NCI-H748 (cell line): ENCODE measurements at regions not wholly inside any gene's neighbourhood (a gene's known extent, or its start where the extent isn't known, plus 50 kb on each side); places are given as distances from the start of the nearest gene placed in this dataset.
"Not testable (repeated sequence)": the region's sequence is repeated elsewhere in the genome, so short reads cannot be mapped to it uniquely, and the experiment has no call there.

ENCODE experiments used
- DNase-seq: peaks from one replicate; lab custom pipeline; 2025; ENCODE audit not compliant: unreplicated experiment; lab: John Stamatoyannopoulos, UW

DNA sequence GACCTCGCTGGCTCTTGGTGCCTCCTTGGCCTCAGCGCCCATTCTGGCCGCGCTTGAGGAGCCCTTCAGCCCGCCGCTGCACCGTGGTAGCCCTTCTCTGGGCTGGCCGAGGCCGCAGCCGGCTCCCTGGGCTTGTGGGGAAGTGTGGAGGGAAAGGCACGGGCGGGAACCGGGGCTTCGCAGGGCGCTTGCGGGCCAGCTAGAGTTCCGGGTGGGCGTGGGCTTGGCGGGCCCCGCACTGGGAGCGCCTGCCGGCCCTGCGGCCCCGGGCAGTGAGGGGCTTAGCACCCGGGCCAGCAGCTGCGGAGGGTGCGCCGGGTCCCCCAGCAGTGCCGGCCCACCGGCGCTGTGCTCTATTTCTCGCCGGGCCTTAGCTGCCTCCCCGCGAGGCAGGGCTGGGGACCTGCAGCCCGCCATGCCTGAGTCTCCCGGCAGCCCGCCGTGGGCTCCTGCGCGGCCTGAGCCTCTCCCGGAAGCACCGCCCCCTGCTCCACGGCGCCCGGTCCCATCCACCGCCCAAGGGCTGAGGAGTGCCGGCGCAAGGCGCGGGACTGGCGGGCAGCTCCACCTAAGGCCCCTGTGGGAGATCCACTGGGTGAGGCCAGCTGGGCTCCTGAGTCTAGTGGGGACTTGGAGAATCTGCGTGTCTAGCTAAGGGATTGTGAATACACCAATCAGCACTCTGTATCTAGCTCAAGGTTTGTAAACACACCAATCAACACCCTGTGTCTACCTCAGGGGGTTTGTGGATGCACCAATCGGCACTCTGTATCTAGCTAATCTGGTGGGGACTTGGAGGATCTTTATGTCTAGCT is 141.1 kb downstream of the SLCO4C1 start:
- DNase-seq: not testable (repeated sequence)

GRCh38 chr5:102154291-102154690 is 141.8 kb downstream of the SLCO4C1 start:
- DNase-seq: no peak

DNA sequence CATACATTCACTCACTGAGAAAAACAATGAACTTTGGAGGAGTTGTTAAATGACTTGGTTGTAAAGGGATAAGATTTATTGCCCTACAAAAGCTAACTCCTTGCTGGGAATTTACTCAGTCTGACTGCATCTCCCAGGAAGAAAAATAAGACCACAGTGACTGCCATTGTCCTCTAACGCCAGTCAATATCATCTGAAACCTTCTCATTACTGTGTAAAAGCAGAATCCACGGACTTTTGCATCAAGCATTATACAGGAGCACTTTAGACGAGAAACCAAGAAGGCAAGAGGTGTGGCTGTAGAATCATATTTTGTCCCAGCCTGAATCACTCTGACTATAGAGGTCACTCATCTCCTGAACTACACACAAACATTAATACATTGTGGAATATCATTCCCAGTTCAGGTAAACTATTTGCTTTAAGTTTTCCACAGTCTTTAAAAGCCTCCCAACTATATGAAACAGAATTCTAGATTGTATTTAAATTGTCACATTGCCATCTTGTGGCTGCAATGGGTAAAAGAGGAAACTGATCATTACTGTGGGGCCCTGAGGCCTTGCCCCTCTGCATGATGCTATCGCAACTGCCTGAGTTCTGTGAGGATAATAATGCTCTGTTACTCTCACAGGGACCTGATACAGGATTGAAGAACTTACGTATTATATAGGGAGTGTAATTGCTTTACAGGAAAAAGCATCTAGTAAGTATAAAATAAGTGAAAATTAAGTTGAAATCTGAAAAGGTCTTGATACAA is 142.9 kb downstream of the SLCO4C1 start:
- DNase-seq: peak; percentile 43

GRCh38 chr5:102139029-102139428 is 157.1 kb downstream of the SLCO4C1 start:
- DNase-seq: no peak

GRCh38 chr5:102138243-102138653 is 157.8 kb downstream of the SLCO4C1 start:
- DNase-seq: no peak

- DNase-seq: no peak
Observed at GRCh38 chr5:102130890-102131289, 165.2 kb downstream of the SLCO4C1 start.

- DNase-seq: no peak
Observed at GRCh38 chr5:102130386-102130785, 165.7 kb downstream of the SLCO4C1 start.

- no peak for DNase-seq
Observed at GRCh38 chr5:102119252-102119651, 176.8 kb downstream of the SLCO4C1 start.

GRCh38 chr5:102115736-102116135 is 180.3 kb downstream of the SLCO4C1 start:
- no peak for DNase-seq

- no peak for DNase-seq
Observed at GRCh38 chr5:102114525-102115069, 181.5 kb downstream of the SLCO4C1 start.

- DNase-seq: no peak
Observed at GRCh38 chr5:102107865-102108264, 188.2 kb downstream of the SLCO4C1 start.

DNA sequence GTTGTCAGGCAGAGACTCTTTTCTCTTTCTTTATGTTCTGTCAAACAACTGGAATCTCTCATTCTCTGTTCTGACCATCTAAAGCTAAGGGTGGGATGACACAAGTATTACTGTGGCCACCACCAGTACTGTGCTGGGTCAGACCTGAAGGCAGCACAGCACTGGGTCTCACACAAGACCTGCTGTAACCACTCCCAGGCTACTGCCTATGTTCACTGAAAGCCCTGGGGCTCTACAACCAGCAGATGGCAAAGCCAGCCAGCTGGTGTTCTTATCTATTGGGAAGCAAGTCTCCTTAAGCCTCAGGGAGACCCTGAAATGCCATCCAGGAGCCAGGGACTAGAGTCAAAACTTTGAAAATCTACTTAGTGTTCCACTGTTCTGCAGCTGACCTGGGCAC is 189.5 kb downstream of the SLCO4C1 start:
- no peak for DNase-seq

- peak; percentile 7 for DNase-seq
Observed at GRCh38 chr5:102099766-102100331, 196.2 kb downstream of the SLCO4C1 start.

- DNase-seq: not testable (repeated sequence)
Observed at GRCh38 chr5:102099083-102099482, 197.0 kb downstream of the SLCO4C1 start.

GRCh38 chr5:102098606-102099005 is 197.5 kb downstream of the SLCO4C1 start:
- DNase-seq: not testable (repeated sequence)

GRCh38 chr5:102090770-102091169 is 205.3 kb downstream of the SLCO4C1 start:
- DNase-seq: peak; percentile 75

DNA sequence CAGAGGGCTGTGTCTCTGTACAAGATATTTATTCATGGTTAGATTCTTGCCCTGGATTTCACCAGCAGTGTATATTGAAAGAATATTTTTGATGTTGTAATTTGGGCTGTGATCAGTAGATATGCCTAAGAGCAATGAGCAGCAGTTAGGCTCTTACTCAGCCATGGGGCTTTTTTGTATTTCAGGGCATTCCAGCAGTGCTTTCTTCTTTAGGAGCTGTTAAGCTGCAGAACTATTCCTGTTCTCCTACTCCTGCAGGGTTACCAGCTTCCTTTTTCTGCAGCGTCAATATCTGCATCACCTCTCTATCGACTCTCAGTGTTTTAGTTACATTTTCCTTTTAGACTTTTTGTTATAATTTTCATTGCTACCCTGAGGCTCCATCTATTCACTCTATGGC is 206.2 kb downstream of the SLCO4C1 start:
- no peak for DNase-seq

- no peak for DNase-seq
Observed at GRCh38 chr5:102087906-102088305, 208.2 kb downstream of the SLCO4C1 start.

GRCh38 chr5:102080288-102080687 is 215.8 kb downstream of the SLCO4C1 start:
- no peak for DNase-seq

DNA sequence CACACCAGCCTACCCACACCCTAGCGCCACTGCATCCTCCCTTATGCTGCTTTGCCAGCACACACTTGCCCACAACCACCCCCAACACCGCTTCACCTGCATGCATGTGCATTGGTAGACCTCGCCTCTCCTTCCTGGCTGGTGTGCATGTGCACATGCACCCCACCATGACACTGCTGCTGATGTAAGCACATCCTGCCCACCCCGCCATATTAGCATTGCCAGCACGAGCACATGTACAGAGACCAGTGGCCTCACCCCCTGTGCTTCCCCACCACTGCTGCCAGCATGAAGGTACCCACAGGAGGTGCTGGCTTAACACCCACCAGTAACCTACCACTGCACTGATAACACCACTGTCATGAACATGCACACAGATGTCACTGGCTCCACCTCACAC is 218.2 kb downstream of the SLCO4C1 start:
- no peak for DNase-seq

DNA sequence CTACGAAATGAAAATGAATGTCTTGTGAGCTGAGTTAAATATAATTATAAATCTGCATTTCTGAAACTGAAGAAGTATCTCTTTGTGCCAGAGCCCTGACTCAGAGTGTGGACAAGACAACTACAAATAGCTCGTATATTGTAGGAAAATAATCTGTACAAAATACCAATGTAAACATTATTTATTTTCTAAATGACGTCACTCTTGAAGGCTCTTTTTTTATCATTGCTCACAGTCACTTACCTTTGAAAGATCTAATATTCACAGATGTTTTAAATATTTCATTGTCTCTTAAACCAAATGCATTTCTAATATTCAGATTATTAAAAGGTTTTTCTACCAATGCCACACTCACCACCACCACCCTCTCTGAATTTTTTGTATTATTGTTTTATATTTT is 226.1 kb downstream of the SLCO4C1 start:
- DNase-seq: no peak

GRCh38 chr5:102068870-102069269 is 227.2 kb downstream of the SLCO4C1 start:
- no peak for DNase-seq
